ENCODE measurements at regions not wholly inside any gene's neighbourhood (a gene's known extent, or its start where the extent isn't known, plus 50 kb on each side); places are given as distances from the start of the nearest gene placed in this dataset.

GRCh38 chr9:21557428-21557768, 75.3 kb upstream of the IFNE start:
- H3K4me3 Mint-ChIP-seq, result no peak overlapping the region
- ATAC-seq (replicated peaks), result no peak
- no peaks in the 10 kb centered on the region for H3K36me3 Mint-ChIP-seq (ENCODE audit: low read depth)
- no peaks in the 10 kb centered on the region for H3K9me3 Mint-ChIP-seq
- peaks cover 30% of the 10 kb centered on the region for H3K27me3 Mint-ChIP-seq
- peaks cover 10% of the 10 kb centered on the region for H3K4me1 Mint-ChIP-seq
- no peak overlapping the region for H3K27ac Mint-ChIP-seq

- H3K27ac Mint-ChIP-seq, result no peak overlapping the region
- no peaks in the 10 kb centered on the region for H3K9me3 Mint-ChIP-seq
- no peaks in the 10 kb centered on the region for H3K36me3 Mint-ChIP-seq (ENCODE audit: low read depth)
- peaks cover 10% of the 10 kb centered on the region for H3K4me1 Mint-ChIP-seq
- peaks cover 30% of the 10 kb centered on the region for H3K27me3 Mint-ChIP-seq
- H3K4me3 Mint-ChIP-seq, result peak overlapping the region; percentile 84
- no peak for ATAC-seq (replicated peaks)
Observed at GRCh38 chr9:21558079-21558478, 76.0 kb upstream of the IFNE start.

GRCh38 chr9:21558615-21559401, 76.7 kb upstream of the IFNE start:
- Mint-ChIP-seq H3K27ac (peak overlapping the region; percentile 45), H3K36me3 (ENCODE audit: low read depth) (no peaks in the 10 kb centered on the region), H3K4me3 (peak overlapping the region; percentile 84), H3K9me3 (no peaks in the 10 kb centered on the region), H3K4me1 (peaks cover 10% of the 10 kb centered on the region), H3K27me3 (peaks cover 30% of the 10 kb centered on the region)
- ATAC-seq (replicated peaks), result peak; percentile 41

- ATAC-seq (replicated peaks), result peak; percentile 85
- Mint-ChIP-seq H3K9me3 (no peaks in the 10 kb centered on the region), H3K4me1 (peaks cover 10% of the 10 kb centered on the region), H3K4me3 (peak overlapping the region; percentile 84), H3K27ac (no peak overlapping the region), H3K36me3 (ENCODE audit: low read depth) (no peaks in the 10 kb centered on the region), H3K27me3 (peaks cover 34% of the 10 kb centered on the region)
Observed at GRCh38 chr9:21559402-21560280, 77.5 kb upstream of the IFNE start.

GRCh38 chr9:21560281-21560745, 78.2 kb upstream of the IFNE start:
- H3K9me3 Mint-ChIP-seq, result no peaks in the 10 kb centered on the region
- H3K27me3 Mint-ChIP-seq, result peaks cover 35% of the 10 kb centered on the region
- peaks cover 10% of the 10 kb centered on the region for H3K4me1 Mint-ChIP-seq
- H3K4me3 Mint-ChIP-seq, result peak overlapping the region; percentile 81
- no peak for ATAC-seq (replicated peaks)
- no peaks in the 10 kb centered on the region for H3K36me3 Mint-ChIP-seq (ENCODE audit: low read depth)
- no peak overlapping the region for H3K27ac Mint-ChIP-seq

GRCh38 chr9:21561502-21561901, 79.4 kb upstream of the IFNE start:
- no peak overlapping the region for H3K4me3 Mint-ChIP-seq
- H3K4me1 Mint-ChIP-seq, result peaks cover 10% of the 10 kb centered on the region
- H3K27me3 Mint-ChIP-seq, result peaks cover 32% of the 10 kb centered on the region
- no peak overlapping the region for H3K27ac Mint-ChIP-seq
- ATAC-seq (replicated peaks), result no peak
- no peaks in the 10 kb centered on the region for H3K9me3 Mint-ChIP-seq
- no peaks in the 10 kb centered on the region for H3K36me3 Mint-ChIP-seq (ENCODE audit: low read depth)

GRCh38 chr9:21564175-21564574, 82.1 kb upstream of the IFNE start:
- peaks cover 4% of the 10 kb centered on the region for H3K4me1 Mint-ChIP-seq
- no peak overlapping the region for H3K27ac Mint-ChIP-seq
- ATAC-seq (replicated peaks), result no peak
- H3K36me3 Mint-ChIP-seq (ENCODE audit: low read depth), result no peaks in the 10 kb centered on the region
- H3K9me3 Mint-ChIP-seq, result no peaks in the 10 kb centered on the region
- H3K4me3 Mint-ChIP-seq, result no peak overlapping the region
- H3K27me3 Mint-ChIP-seq, result peaks cover 28% of the 10 kb centered on the region

- no peaks in the 10 kb centered on the region for H3K36me3 Mint-ChIP-seq (ENCODE audit: low read depth)
- H3K4me1 Mint-ChIP-seq, result peaks cover 3% of the 10 kb centered on the region
- no peaks in the 10 kb centered on the region for H3K9me3 Mint-ChIP-seq
- no peak overlapping the region for H3K27ac Mint-ChIP-seq
- H3K27me3 Mint-ChIP-seq, result peaks cover 28% of the 10 kb centered on the region
- no peak overlapping the region for H3K4me3 Mint-ChIP-seq
- no peak for ATAC-seq (replicated peaks)
Observed at GRCh38 chr9:21565155-21565554, 83.0 kb upstream of the IFNE start.

GRCh38 chr9:21567926-21568325, 85.8 kb upstream of the IFNE start:
- Mint-ChIP-seq H3K4me3 (no peak overlapping the region), H3K27ac (no peak overlapping the region), H3K27me3 (peaks cover 27% of the 10 kb centered on the region), H3K36me3 (ENCODE audit: low read depth) (no peaks in the 10 kb centered on the region), H3K9me3 (no peaks in the 10 kb centered on the region), H3K4me1 (no peaks in the 10 kb centered on the region)
- ATAC-seq (replicated peaks), result no peak

- no peak overlapping the region for H3K27ac Mint-ChIP-seq
- no peaks in the 10 kb centered on the region for H3K36me3 Mint-ChIP-seq (ENCODE audit: low read depth)
- no peaks in the 10 kb centered on the region for H3K9me3 Mint-ChIP-seq
- H3K27me3 Mint-ChIP-seq, result peaks cover 28% of the 10 kb centered on the region
- no peak for ATAC-seq (replicated peaks)
- no peak overlapping the region for H3K4me3 Mint-ChIP-seq
- no peaks in the 10 kb centered on the region for H3K4me1 Mint-ChIP-seq
Observed at GRCh38 chr9:21568484-21568883, 86.4 kb upstream of the IFNE start.

GRCh38 chr9:21569721-21570120, 87.6 kb upstream of the IFNE start:
- H3K9me3 Mint-ChIP-seq, result no peaks in the 10 kb centered on the region
- no peaks in the 10 kb centered on the region for H3K4me1 Mint-ChIP-seq
- H3K27me3 Mint-ChIP-seq, result peaks cover 24% of the 10 kb centered on the region
- no peak for ATAC-seq (replicated peaks)
- no peak overlapping the region for H3K27ac Mint-ChIP-seq
- no peak overlapping the region for H3K4me3 Mint-ChIP-seq
- H3K36me3 Mint-ChIP-seq (ENCODE audit: low read depth), result no peaks in the 10 kb centered on the region

- no peak for ATAC-seq (replicated peaks)
- no peak overlapping the region for H3K27ac Mint-ChIP-seq
- no peak overlapping the region for H3K4me3 Mint-ChIP-seq
- H3K36me3 Mint-ChIP-seq (ENCODE audit: low read depth), result no peaks in the 10 kb centered on the region
- peaks cover 20% of the 10 kb centered on the region for H3K27me3 Mint-ChIP-seq
- H3K4me1 Mint-ChIP-seq, result no peaks in the 10 kb centered on the region
- no peaks in the 10 kb centered on the region for H3K9me3 Mint-ChIP-seq
Observed at GRCh38 chr9:21570643-21571275, 88.6 kb upstream of the IFNE start.

- Mint-ChIP-seq H3K4me1 (peaks cover 22% of the 10 kb centered on the region), H3K4me3 (no peak overlapping the region), H3K27ac (no peak overlapping the region), H3K9me3 (no peaks in the 10 kb centered on the region), H3K27me3 (peaks cover 6% of the 10 kb centered on the region), H3K36me3 (ENCODE audit: low read depth) (no peaks in the 10 kb centered on the region)
- no peak for ATAC-seq (replicated peaks)
Observed at GRCh38 chr9:21574261-21574660, 92.1 kb upstream of the IFNE start.

- peak; percentile 86 for ATAC-seq (replicated peaks)
- Mint-ChIP-seq H3K36me3 (ENCODE audit: low read depth) (no peaks in the 10 kb centered on the region), H3K4me3 (peak overlapping the region; percentile 52), H3K27me3 (peaks cover 3% of the 10 kb centered on the region), H3K4me1 (peaks cover 27% of the 10 kb centered on the region), H3K9me3 (no peaks in the 10 kb centered on the region), H3K27ac (peak overlapping the region; percentile 44)
Observed at GRCh38 chr9:21576331-21577189, 94.4 kb upstream of the IFNE start.

Measured in activated T-helper 17 cell treated with anti-CD3 and anti-CD28 coated beads, Interleukin-2, amount 50 U/mL, for 72 hours (primary cell).